BLaER1 (cell line): ENCODE measurements at regions not wholly inside any gene's neighbourhood (a gene's known extent, or its start where the extent isn't known, plus 50 kb on each side); places are given as distances from the start of the nearest gene placed in this dataset.

Experiments used
- H3K27ac ChIP-seq: shearing (Covaris generic); formaldehyde crosslinking; 2 replicates; pipeline ENCODE4 v1.8.1; 2022
- H3K27me3 ChIP-seq: shearing (Covaris generic); formaldehyde crosslinking; 2 replicates; pipeline ENCODE4 v1.8.1; 2022
- H3K36me3 ChIP-seq: shearing (Covaris generic); formaldehyde crosslinking; 2 replicates; pipeline ENCODE4 v1.8.1; 2022
- H3K4me1 ChIP-seq: shearing (Covaris generic); formaldehyde crosslinking; 2 replicates; pipeline ENCODE4 v1.8.1; 2022
- H3K4me2 ChIP-seq: shearing (Covaris generic); formaldehyde crosslinking; 2 replicates; pipeline ENCODE4 v1.8.1; 2022
- H3K4me3 ChIP-seq: shearing (Covaris generic); formaldehyde crosslinking; 2 replicates; pipeline ENCODE4 v1.8.1; 2022
- H3K9ac ChIP-seq: shearing (Covaris generic); formaldehyde crosslinking; 2 replicates; pipeline ENCODE4 v1.8.1; 2022
- H3K9me3 ChIP-seq: shearing (Covaris generic); formaldehyde crosslinking; 2 replicates; pipeline ENCODE4 v1.8.1; 2022
- H4K20me1 ChIP-seq: shearing (Covaris generic); formaldehyde crosslinking; 2 replicates; pipeline ENCODE4 v1.8.1; 2022
- Cebpa-rat ChIP-seq: shearing (Covaris generic); IDR thresholded peaks from 2 replicates; pipeline ENCODE4 v1.8.1; 2022

- H3K27me3 ChIP-seq: no peaks in the 10 kb centered on the region
- H3K9me3 ChIP-seq: no peaks in the 10 kb centered on the region
- no peak overlapping the region for H3K9ac ChIP-seq
- no peaks in the 10 kb centered on the region for H4K20me1 ChIP-seq
- H3K4me2 ChIP-seq: no peak overlapping the region
- H3K27ac ChIP-seq: no peak overlapping the region
- H3K4me3 ChIP-seq: no peak overlapping the region
- H3K4me1 ChIP-seq: no peaks in the 10 kb centered on the region
- no peak for TF ChIP-seq Cebpa-rat
- H3K36me3 ChIP-seq: no peaks in the 10 kb centered on the region
Observed at GRCh38 chr11:33560729-33561128, 139.9 kb downstream of the C11orf91 start.

GRCh38 chr11:33559567-33559966 is 141.1 kb downstream of the C11orf91 start:
- Histone ChIP-seq H3K27me3 (no peaks in the 10 kb centered on the region), H3K4me1 (no peaks in the 10 kb centered on the region), H3K27ac (no peak overlapping the region), H3K36me3 (no peaks in the 10 kb centered on the region), H3K4me2 (no peak overlapping the region), H3K9me3 (no peaks in the 10 kb centered on the region), H4K20me1 (no peaks in the 10 kb centered on the region), H3K4me3 (no peak overlapping the region), H3K9ac (no peak overlapping the region)
- no peak for TF ChIP-seq Cebpa-rat

GRCh38 chr11:33558097-33558496 is 142.5 kb downstream of the C11orf91 start:
- no peaks in the 10 kb centered on the region for H4K20me1 ChIP-seq
- no peak overlapping the region for H3K9ac ChIP-seq
- TF ChIP-seq Cebpa-rat: no peak
- no peak overlapping the region for H3K27ac ChIP-seq
- H3K4me2 ChIP-seq: no peak overlapping the region
- H3K4me1 ChIP-seq: no peaks in the 10 kb centered on the region
- no peak overlapping the region for H3K4me3 ChIP-seq
- no peaks in the 10 kb centered on the region for H3K27me3 ChIP-seq
- H3K36me3 ChIP-seq: no peaks in the 10 kb centered on the region
- H3K9me3 ChIP-seq: no peaks in the 10 kb centered on the region

- no peaks in the 10 kb centered on the region for H3K36me3 ChIP-seq
- no peak overlapping the region for H3K9ac ChIP-seq
- TF ChIP-seq Cebpa-rat: no peak
- H3K4me2 ChIP-seq: no peak overlapping the region
- no peaks in the 10 kb centered on the region for H3K27me3 ChIP-seq
- no peak overlapping the region for H3K4me3 ChIP-seq
- H3K4me1 ChIP-seq: no peaks in the 10 kb centered on the region
- H3K9me3 ChIP-seq: no peaks in the 10 kb centered on the region
- H4K20me1 ChIP-seq: no peaks in the 10 kb centered on the region
- no peak overlapping the region for H3K27ac ChIP-seq
Observed at GRCh38 chr11:33557201-33557600, 143.4 kb downstream of the C11orf91 start.

DNA sequence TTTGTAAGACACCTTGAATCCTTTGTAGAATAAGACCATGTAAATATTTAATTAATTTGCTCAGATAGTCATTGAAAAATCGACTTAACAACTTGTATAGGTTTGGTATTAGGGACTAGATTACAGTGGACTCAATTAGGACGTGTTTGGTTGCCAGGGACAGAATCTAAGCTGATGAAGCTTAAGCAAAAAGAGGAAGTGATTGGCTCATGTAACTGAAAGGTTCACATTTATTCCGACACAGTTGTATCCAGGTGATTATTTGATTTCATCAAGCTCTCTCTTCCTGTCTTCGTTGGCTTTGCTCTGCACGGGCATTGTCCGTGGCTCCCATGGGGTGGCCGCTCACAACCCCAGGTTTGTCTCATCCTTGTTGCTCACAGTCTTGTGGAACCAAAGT is 146.4 kb downstream of the C11orf91 start:
- Histone ChIP-seq H3K27me3 (no peaks in the 10 kb centered on the region), H3K9me3 (no peaks in the 10 kb centered on the region), H3K4me1 (no peaks in the 10 kb centered on the region), H3K36me3 (no peaks in the 10 kb centered on the region), H4K20me1 (no peaks in the 10 kb centered on the region), H3K9ac (no peak overlapping the region), H3K4me2 (no peak overlapping the region), H3K4me3 (no peak overlapping the region), H3K27ac (no peak overlapping the region)
- no peak for TF ChIP-seq Cebpa-rat

GRCh38 chr11:33553486-33553885 is 147.1 kb downstream of the C11orf91 start:
- H3K4me1 ChIP-seq: no peaks in the 10 kb centered on the region
- no peak overlapping the region for H3K4me3 ChIP-seq
- no peak for TF ChIP-seq Cebpa-rat
- H3K27ac ChIP-seq: no peak overlapping the region
- H3K27me3 ChIP-seq: no peaks in the 10 kb centered on the region
- no peaks in the 10 kb centered on the region for H4K20me1 ChIP-seq
- H3K36me3 ChIP-seq: no peaks in the 10 kb centered on the region
- no peaks in the 10 kb centered on the region for H3K9me3 ChIP-seq
- H3K9ac ChIP-seq: no peak overlapping the region
- H3K4me2 ChIP-seq: no peak overlapping the region

DNA sequence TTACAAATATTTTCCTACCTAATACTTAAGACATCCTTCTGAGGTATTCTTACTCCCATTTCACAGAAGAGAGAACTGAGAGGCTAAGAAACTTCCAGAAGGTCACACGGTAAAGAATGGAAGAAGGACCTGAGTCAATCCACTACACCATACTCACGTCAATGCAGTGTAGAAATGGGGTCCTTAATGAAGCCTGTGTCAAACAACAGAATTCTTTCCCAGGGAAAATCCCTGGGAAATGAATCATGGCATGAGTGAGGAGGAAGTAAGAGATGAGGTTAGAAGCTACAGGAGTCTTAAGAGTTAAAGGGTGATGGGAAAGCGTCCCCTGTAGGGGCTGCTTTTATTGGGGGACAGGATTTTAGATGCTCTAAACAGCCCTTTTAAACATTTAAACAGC is 147.9 kb downstream of the C11orf91 start:
- no peaks in the 10 kb centered on the region for H3K27me3 ChIP-seq
- H4K20me1 ChIP-seq: no peaks in the 10 kb centered on the region
- no peak overlapping the region for H3K4me3 ChIP-seq
- H3K27ac ChIP-seq: no peak overlapping the region
- no peak overlapping the region for H3K9ac ChIP-seq
- no peak overlapping the region for H3K4me2 ChIP-seq
- no peaks in the 10 kb centered on the region for H3K9me3 ChIP-seq
- TF ChIP-seq Cebpa-rat: no peak
- no peaks in the 10 kb centered on the region for H3K4me1 ChIP-seq
- H3K36me3 ChIP-seq: no peaks in the 10 kb centered on the region

DNA sequence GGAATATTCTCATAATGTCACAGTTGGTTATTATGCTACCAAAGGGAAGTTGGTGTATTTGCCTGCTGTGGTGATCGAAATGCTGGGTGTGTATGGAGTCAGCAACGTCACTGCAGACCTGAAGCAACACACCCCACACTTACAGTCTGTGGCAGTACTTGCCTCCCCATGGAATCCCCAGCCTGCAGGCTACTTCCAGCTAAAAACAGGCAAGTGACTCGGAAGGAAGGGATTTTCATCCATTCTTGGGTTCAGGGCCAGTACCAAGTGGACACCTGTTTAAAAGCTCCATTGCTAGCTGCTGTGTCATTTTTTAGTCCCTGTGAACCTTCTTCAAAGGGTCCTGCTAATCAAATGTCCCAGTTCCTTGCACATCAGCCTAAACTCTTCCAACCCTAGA is 149.6 kb downstream of the C11orf91 start:
- H3K36me3 ChIP-seq: no peaks in the 10 kb centered on the region
- TF ChIP-seq Cebpa-rat: no peak
- H3K4me1 ChIP-seq: no peaks in the 10 kb centered on the region
- H3K4me2 ChIP-seq: no peak overlapping the region
- H3K27me3 ChIP-seq: no peaks in the 10 kb centered on the region
- H3K27ac ChIP-seq: no peak overlapping the region
- no peak overlapping the region for H3K4me3 ChIP-seq
- H4K20me1 ChIP-seq: no peaks in the 10 kb centered on the region
- H3K9me3 ChIP-seq: no peaks in the 10 kb centered on the region
- no peak overlapping the region for H3K9ac ChIP-seq

DNA sequence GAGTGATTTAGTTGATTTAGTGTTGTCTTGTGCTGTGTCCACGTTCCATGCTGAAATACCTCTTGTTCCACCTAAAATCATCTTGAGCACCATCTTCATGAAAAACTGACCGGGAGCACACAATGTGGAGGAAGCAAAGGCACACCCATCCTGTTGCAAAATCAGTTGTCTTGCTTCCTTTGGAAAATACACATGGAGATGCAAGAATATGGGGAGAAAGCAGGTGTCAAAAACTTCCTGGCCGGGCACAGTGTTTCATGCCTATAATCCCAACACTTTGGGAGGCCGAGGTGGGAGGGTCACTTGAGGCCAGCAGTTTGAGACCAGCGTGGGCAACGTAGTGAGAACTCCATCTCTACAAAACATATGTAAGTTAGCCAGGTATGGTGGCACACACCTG is 151.1 kb downstream of the C11orf91 start:
- no peaks in the 10 kb centered on the region for H3K27me3 ChIP-seq
- TF ChIP-seq Cebpa-rat: no peak

GRCh38 chr11:33545931-33546330 is 154.7 kb downstream of the C11orf91 start:
- H3K27me3 ChIP-seq: no peaks in the 10 kb centered on the region

More for the DNA sequence above, 151.1 kb downstream of the C11orf91 start:
- no peaks in the 10 kb centered on the region for H3K36me3 ChIP-seq
- no peaks in the 10 kb centered on the region for H3K9me3 ChIP-seq
- no peak overlapping the region for H3K4me2 ChIP-seq
- H3K4me1 ChIP-seq: no peaks in the 10 kb centered on the region
- no peaks in the 10 kb centered on the region for H4K20me1 ChIP-seq
- H3K9ac ChIP-seq: no peak overlapping the region
- H3K27ac ChIP-seq: no peak overlapping the region
- H3K4me3 ChIP-seq: no peak overlapping the region

More at GRCh38 chr11:33545931-33546330, 154.7 kb downstream of the C11orf91 start:
- TF ChIP-seq Cebpa-rat: no peak
- Histone ChIP-seq H3K4me2 (no peak overlapping the region), H3K36me3 (no peaks in the 10 kb centered on the region), H3K27ac (no peak overlapping the region), H3K4me3 (no peak overlapping the region), H4K20me1 (no peaks in the 10 kb centered on the region), H3K4me1 (no peaks in the 10 kb centered on the region), H3K9me3 (no peaks in the 10 kb centered on the region), H3K9ac (no peak overlapping the region)
